ENCODE measurements at regions not wholly inside any gene's neighbourhood (a gene's known extent, or its start where the extent isn't known, plus 50 kb on each side); places are given as distances from the start of the nearest gene placed in this dataset.
"Not testable (repeated sequence)": the region's sequence is repeated elsewhere in the genome, so short reads cannot be mapped to it uniquely, and the experiment has no call there.

DNA sequence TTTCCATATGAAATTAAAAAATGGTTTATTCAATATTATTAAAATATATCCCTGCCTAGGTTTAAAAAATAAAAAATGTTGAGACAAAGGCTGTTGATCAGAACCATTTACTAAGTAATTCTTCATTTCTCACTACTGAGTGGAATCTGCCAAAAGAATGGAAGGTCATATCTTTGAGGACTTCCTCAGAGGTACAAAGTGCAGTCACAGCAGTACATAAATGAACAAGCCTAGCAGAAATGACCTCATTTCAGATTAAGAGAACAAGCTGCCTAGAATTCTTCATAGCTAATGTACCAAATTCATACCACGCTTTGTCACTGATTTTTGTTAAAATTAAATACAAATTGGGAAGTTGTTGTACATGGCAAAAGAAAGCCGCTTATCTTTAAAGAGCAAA, 318.9 kb upstream of the TFPI start:
- no peak for DNase-seq

DNA sequence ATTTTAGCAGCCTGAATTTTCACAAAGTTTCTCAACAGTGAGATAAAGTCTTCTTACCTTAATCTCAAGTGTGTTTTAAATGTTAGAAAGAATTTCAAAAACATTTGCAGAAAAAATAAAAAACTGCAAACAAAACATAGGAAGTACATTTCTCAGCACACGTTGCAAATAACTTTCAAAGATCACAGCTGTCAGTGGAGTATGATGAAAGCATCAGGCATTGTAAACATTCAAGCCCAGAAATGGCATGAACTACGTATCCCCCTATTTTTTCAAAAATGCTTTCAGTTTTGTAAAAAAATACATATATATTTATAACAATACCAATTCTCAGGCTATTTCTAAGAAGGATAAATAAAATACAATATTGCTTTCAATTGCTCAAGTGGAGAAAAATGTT, 320.6 kb upstream of the TFPI start:
- no peak for DNase-seq

DNA sequence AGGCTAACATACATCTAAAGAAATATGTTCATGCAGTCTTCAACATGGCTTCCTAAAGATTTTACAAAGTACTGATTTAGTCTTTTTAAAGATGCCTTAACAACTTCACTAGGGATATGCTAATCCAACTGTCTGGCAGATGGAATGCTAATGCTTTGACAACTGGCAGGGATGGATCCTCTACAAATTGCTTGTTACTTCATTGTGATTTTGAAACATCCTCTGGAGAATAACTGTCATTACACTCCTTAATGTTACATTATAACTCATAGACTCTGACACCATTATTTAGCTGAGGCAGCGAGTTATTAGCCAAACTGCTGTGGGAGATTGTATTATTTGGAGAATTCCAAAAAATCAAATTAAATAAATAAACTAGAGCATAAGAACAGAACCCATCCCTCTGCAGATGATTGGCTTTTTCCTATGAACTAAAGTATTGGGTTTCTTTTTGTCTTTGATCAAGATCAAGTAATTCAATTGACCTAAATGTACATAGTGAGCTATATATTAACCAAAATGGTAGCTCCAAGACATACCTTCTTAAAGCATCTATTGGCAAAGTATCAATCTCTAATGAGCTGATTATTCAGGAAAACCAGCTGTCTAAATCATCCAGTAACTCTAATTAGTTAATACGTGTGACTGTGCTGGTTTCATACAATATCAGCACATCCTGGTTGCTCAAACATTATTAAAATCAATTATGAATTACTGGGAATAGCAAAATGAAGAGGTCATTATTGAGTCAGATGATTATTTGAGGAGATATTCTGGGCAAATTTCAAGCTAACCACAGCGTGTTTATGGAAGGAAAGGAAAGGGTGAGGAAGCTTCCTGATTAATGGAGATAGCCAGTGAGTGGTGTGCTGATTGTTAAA, 321.3 kb upstream of the TFPI start:
- no peak for DNase-seq

DNA sequence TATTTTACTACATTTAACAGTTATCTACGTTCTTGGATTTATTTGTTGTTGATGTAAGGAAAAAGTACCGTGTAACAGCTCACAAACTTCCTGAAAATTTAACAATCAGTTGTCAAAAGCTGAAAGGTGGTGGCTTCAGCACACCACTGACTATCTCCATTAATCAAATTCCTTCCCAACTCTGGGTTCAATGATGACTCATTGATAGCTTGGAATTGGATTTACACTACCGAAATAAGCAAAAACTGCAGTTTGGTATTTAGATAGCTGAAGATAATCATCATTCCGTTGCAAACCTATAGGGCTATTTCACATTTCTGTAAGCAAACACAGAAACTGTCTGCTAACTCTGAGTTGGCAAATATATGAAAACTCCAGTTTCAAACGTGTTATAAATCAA, 322.3 kb upstream of the TFPI start:
- no peak for DNase-seq

GRCh38 chr2:187877391-187877790, 323.2 kb upstream of the TFPI start:
- DNase-seq = no peak

- no peak for DNase-seq
Observed at GRCh38 chr2:187878112-187878511, 323.9 kb upstream of the TFPI start.

GRCh38 chr2:187879491-187879890, 325.3 kb upstream of the TFPI start:
- no peak for DNase-seq

- no peak for DNase-seq
Observed at GRCh38 chr2:187884003-187884402, 329.8 kb upstream of the TFPI start.

GRCh38 chr2:187890690-187891089, 336.5 kb upstream of the TFPI start:
- DNase-seq = no peak

DNA sequence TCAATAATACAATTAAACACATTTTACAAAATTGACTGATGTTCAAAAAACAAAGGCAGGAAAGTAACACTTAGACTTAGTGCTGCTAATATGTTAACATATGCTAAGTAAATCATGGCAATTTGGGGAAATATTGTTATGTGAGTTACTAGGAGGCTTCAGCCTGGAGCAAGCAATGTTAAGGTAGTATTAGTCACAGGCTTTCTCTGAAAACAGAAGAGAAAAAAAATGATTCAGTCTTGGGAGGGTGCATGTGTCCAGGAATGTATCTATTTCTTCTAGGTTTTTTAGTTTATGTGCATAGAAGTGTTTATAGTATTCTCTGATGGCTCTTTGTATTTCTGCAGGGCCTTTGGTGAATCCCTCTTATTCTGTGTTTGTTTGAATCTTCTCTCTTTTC, 345.8 kb upstream of the TFPI start:
- DNase-seq = no peak

DNA sequence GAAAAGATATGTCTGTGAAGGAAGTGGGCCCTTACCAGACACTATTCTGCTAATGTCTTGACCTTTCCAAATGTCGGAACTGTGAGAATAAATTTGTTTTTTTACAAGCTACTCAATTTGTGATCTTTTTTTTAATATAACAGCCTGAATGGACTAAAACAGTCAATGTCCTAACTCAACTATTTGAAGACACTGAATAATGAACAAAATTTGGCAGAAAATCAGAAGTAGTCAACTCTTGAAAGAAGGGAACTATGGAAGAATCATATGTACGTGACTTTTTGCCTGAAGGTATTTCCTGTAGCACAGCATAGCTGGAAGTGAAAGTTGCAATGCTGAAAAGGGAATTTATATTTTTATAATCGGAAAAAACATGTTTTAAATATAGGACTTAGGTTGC, 351.8 kb upstream of the TFPI start:
- no peak for DNase-seq

- not testable (repeated sequence) for DNase-seq
Observed at GRCh38 chr2:187910922-187911321, 356.7 kb upstream of the TFPI start.

DNA sequence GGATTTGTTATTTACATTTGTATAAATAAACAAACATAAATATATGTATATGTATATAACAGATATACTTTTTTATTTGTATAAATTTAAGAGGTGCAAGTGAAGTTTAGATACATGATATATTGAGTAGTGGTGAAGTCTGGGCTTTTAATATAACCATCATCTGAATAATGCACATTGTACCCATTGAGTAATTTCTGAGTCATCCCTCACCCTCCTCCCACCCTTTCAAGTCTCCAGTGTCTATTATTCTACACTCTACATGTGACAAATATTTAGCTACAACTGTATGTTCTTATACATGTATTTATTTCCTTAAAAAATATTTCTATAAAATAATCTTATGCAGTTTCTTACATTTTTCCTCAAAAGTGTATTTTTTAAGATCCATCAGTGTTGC, 358.7 kb upstream of the TFPI start:
- no peak for DNase-seq

DNA sequence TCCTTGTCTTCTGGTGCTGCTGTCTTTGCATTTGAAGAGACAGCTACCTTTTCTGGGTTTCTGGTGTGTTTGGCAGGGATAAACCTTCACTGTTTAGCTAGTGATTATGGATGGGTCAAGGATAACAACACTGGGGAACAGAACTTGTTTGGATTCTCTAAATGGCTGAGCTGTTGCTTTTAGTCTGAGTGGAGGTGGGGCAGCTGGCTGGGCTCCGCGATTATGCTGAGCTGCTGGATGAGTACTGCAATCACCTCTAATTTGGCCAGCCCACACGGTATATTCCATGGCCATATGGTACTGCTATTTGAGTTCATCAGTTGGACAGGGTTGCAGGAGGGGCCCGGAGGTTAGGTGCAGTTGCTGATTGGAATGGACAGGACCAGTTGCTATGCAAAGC, 361.6 kb upstream of the TFPI start:
- DNase-seq = no peak

- no peak for DNase-seq
Observed at GRCh38 chr2:187916799-187917198, 362.6 kb upstream of the TFPI start.

DNA sequence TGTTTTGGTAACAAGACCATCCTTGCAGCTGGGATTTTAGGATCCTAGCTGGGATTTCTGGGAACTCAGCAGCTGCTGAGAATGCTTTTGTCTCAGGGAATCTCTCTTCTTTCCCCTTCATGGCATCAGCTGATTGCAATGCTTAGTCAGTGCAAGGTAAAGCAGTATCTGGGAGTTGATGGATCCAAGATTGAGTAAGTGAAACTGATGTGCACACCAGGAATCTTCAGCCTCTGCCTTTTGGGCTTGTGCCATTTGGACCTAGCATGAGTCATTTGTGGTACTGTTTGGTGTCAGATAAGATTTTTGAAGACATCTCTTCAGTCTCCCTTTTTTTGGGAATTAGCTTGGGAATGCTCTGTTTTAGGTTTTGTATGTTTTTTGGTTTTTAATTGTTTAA, 363.3 kb upstream of the TFPI start:
- no peak for DNase-seq

GRCh38 chr2:187918996-187919821, 365.0 kb upstream of the TFPI start:
- DNase-seq = no peak

GRCh38 chr2:187920511-187920910, 366.3 kb upstream of the TFPI start:
- DNase-seq = no peak

GRCh38 chr2:187922846-187923245, 368.6 kb upstream of the TFPI start:
- peak; percentile 52 for DNase-seq

- DNase-seq = no peak
Observed at GRCh38 chr2:187924293-187924692, 367.4 kb upstream of the GULP1 start.

GRCh38 chr2:187934236-187934635, 357.4 kb upstream of the GULP1 start:
- DNase-seq = no peak

DNA sequence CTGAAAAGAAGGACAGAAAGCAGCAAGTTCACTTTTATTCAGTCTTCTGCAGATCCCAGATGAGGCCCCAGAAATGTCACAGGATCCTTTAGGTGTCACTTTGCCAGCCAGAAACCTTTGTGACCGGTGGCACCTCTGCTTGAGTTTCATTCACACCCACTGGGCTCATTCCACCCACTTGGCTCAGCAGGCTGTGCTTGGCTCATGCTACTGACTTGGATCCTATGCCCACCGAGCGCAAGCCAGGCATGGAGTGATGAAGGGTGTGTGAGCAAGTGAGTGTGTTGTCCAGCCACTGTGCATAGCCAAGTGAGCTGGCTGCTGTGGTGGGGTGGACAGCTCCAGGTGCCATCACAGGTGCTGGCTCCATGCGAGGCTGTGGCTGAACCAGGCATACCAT, 357.0 kb upstream of the GULP1 start:
- DNase-seq = no peak

DNA sequence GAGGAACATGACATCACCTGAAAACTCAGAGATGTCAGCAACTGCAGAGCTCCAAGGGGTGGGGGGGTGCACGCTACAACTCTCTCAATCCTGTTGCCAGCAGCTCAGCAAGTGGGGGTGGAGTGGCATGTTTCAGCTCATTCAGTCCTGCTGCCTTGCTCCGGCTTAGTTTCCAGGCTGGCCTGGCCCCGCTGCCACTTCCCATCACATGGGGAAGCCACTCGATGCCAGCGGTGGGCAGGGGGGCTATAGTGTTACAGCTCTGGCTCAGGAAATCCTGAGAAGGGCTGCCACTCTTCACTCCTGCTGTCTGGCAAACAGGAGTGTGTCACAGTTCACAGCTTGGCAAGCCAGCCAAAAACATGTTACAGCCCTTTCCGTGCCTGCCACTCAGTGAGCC, 356.5 kb upstream of the GULP1 start:
- DNase-seq = no peak

DNA sequence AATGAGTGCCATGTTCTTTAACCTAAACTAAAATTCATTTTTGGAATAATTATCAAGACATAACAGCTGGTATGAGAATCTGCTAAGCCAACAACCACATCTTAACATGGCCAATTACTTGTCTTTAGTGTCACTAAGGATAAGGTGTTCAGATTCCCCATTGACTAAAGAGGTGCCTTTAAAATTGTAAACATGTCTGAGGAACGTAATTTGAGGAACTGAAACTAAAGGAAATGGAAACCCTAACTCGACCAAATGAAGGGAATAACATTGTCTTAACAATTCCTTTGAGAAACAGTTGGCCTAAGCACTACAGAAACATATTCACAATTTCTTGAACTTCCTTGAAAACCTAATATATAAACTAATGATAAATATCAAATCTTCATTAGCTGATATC, 355.4 kb upstream of the GULP1 start:
- no peak for DNase-seq

All from left kidney (tissue), 1 donor.